WTC11 (cell line): ENCODE measurements at regions not wholly inside any gene's neighbourhood (a gene's known extent, or its start where the extent isn't known, plus 50 kb on each side); places are given as distances from the start of the nearest gene placed in this dataset.

ENCODE experiments used
- ATAC-seq: fragments of 200-7000 bp; cut with Tn5 transposase; 2 replicates; pipeline ENCODE4 v1.10.0; 2021; ENCODE audit warnings: mild to moderate bottlenecking, moderate library complexity
- CTCF ChIA-PET: fragments of 300-600 bp; sonication (Branson Sonifier 250); formaldehyde crosslinking; loops from one replicate; lab custom pipeline; 2021; ENCODE audit warnings: antibody characterized with exemption; lab: Charles Lee
- POLR2A ChIA-PET: fragments of 350-600 bp; sonication (Branson Sonifier 250); formaldehyde crosslinking; loops from one replicate; lab custom pipeline; 2021; ENCODE audit warnings: antibody characterized with exemption; lab: Charles Lee
- DNase-seq: peaks from one replicate; pipeline ENCODE4 v3.0.0; 2021; ENCODE audit warnings: low spot score
- H3K27ac Mint-ChIP-seq: 2 replicates; pipeline ENCODE4 v1.8.0; 2021; ENCODE audit warnings: mixed read lengths
- H3K27me3 Mint-ChIP-seq: 2 replicates; pipeline ENCODE4 v1.8.0; 2021; ENCODE audit warnings: low read depth, mild to moderate bottlenecking, moderate library complexity, mixed read lengths
- H3K36me3 Mint-ChIP-seq: 2 replicates; pipeline ENCODE4 v1.8.0; 2021; ENCODE audit warnings: mixed read lengths
- H3K4me1 Mint-ChIP-seq: 2 replicates; pipeline ENCODE4 v1.8.0; 2022; ENCODE audit warnings: mixed read lengths
- H3K4me3 Mint-ChIP-seq: 2 replicates; pipeline ENCODE4 v1.8.0; 2021; ENCODE audit warnings: mild to moderate bottlenecking, moderate library complexity, mixed read lengths
- H3K9me3 Mint-ChIP-seq: 2 replicates; pipeline ENCODE4 v1.8.0; 2021; ENCODE audit warnings: mixed read lengths
- MXD4 ChIP-seq: fragments of 250-450 bp; sonication (Bioruptor Pico); IDR thresholded peaks from 2 replicates; pipeline ENCODE4 v1.8.0; 2021; ENCODE audit warnings: mild to moderate bottlenecking, moderate library complexity, borderline replicate concordance
- NFATC4 ChIP-seq: fragments of 250-450 bp; sonication (Bioruptor Pico); IDR thresholded peaks from 2 replicates; pipeline ENCODE4 v1.9.0; 2021; ENCODE audit warnings: mild to moderate bottlenecking
- OVOL2 ChIP-seq: fragments of 250-450 bp; sonication (Bioruptor Pico); IDR thresholded peaks from 2 replicates; pipeline ENCODE4 v1.9.0; 2021; ENCODE audit warnings: mild to moderate bottlenecking, borderline replicate concordance
- PRRX2 ChIP-seq: fragments of 250-450 bp; sonication (Bioruptor Pico); IDR thresholded peaks from 2 replicates; pipeline ENCODE4 v1.8.0; 2021; ENCODE audit warnings: mild to moderate bottlenecking
- SMAD3 ChIP-seq: sonication (generic); formaldehyde crosslinking; IDR thresholded peaks from 2 replicates; pipeline ENCODE4 v1.8.0; 2022; ENCODE audit warnings: missing genetic modification reagents, mild to moderate bottlenecking, borderline replicate concordance
- SP1 ChIP-seq: sonication (generic); formaldehyde crosslinking; conservative IDR thresholded peaks from 2 replicates; pipeline ENCODE4 v1.8.1; 2022; ENCODE audit warnings: missing genetic modification reagents
- TCF7 ChIP-seq: sonication (generic); formaldehyde crosslinking; IDR thresholded peaks from 2 replicates; pipeline ENCODE4 v1.8.0; 2022; ENCODE audit warnings: mild to moderate bottlenecking, low read depth, missing genetic modification reagents, moderate library complexity
- TEAD1 ChIP-seq: sonication (generic); formaldehyde crosslinking; IDR thresholded peaks from 2 replicates; pipeline ENCODE4 v1.8.0; 2022; ENCODE audit warnings: mild to moderate bottlenecking, missing genetic modification reagents
- ZNF121 ChIP-seq: sonication (generic); formaldehyde crosslinking; IDR thresholded peaks from 2 replicates; pipeline ENCODE4 v1.8.0; 2023; ENCODE audit warnings: missing genetic modification reagents
- ZNF317 ChIP-seq: sonication (generic); formaldehyde crosslinking; IDR thresholded peaks from 2 replicates; pipeline ENCODE4 v1.8.1; 2023; ENCODE audit warnings: low read depth, mild to moderate bottlenecking, moderate library complexity, missing genetic modification reagents, borderline replicate concordance
- ZNF396 ChIP-seq: fragments of 250-450 bp; sonication (Bioruptor Pico); IDR thresholded peaks from 2 replicates; pipeline ENCODE4 v1.8.0; 2021; ENCODE audit warnings: mild to moderate bottlenecking, moderate library complexity, borderline replicate concordance
- ZNF423 ChIP-seq: fragments of 250-450 bp; sonication (Bioruptor Pico); IDR thresholded peaks from 2 replicates; pipeline ENCODE4 v2.1.2; 2022; ENCODE audit warnings: mild to moderate bottlenecking, moderate library complexity
- TF ChIP-seq, protein P1 (sequence below): sonication (generic); formaldehyde crosslinking; IDR thresholded peaks from 2 replicates; pipeline ENCODE4 v1.8.1; 2023; ENCODE audit warnings: mild to moderate bottlenecking, moderate library complexity, missing genetic modification reagents
- TF ChIP-seq, protein P2 (sequence below): sonication (generic); formaldehyde crosslinking; IDR thresholded peaks from 2 replicates; pipeline ENCODE4 v1.8.0; 2023; ENCODE audit warnings: missing genetic modification reagents, mild to moderate bottlenecking, borderline replicate concordance
- TF ChIP-seq, protein P3 (sequence below): sonication (generic); formaldehyde crosslinking; IDR thresholded peaks from 2 replicates; pipeline ENCODE4 v1.8.0; 2022; ENCODE audit warnings: mild to moderate bottlenecking, missing genetic modification reagents
- TF ChIP-seq, protein P4 (sequence below): fragments of 250-450 bp; sonication (Bioruptor Pico); IDR thresholded peaks from 2 replicates; pipeline ENCODE4 v1.9.0; 2021; ENCODE audit warnings: mild to moderate bottlenecking, borderline replicate concordance
- TF ChIP-seq, protein P5 (sequence below): sonication (generic); formaldehyde crosslinking; IDR thresholded peaks from 2 replicates; pipeline ENCODE4 v1.8.1; 2023; ENCODE audit warnings: mild to moderate bottlenecking, missing genetic modification reagents
- TF ChIP-seq, protein P6 (sequence below): sonication (generic); formaldehyde crosslinking; IDR thresholded peaks from 2 replicates; pipeline ENCODE4 v1.8.1; 2022; ENCODE audit warnings: low read depth, missing genetic modification reagents, borderline replicate concordance
- TF ChIP-seq, protein P7 (sequence below): fragments of 250-450 bp; sonication (Bioruptor Pico); IDR thresholded peaks from 2 replicates; pipeline ENCODE4 v1.8.0; 2021; ENCODE audit warnings: mild to moderate bottlenecking

DNA sequence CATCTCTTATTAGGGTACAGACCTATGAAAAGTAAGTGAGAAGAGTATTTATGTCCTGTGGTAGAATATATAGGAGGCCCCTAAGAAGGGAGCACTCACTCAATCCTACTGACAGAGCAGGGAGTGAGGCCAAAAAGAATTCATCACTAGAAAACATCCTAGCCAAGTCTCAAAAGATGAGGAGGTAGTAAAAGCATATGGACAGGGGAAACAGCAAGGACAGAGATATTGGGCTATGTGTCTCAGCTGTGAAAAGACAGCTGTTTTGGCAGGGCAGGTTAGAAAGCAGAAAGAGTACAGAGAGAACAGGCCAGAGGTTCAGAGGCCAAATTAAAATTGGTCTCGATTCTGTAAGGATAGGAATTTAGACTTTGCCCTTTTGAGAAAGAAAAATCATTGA, 548.3 kb upstream of the ANKRD30A start (continued):
- TF ChIP-seq, protein P1, sequence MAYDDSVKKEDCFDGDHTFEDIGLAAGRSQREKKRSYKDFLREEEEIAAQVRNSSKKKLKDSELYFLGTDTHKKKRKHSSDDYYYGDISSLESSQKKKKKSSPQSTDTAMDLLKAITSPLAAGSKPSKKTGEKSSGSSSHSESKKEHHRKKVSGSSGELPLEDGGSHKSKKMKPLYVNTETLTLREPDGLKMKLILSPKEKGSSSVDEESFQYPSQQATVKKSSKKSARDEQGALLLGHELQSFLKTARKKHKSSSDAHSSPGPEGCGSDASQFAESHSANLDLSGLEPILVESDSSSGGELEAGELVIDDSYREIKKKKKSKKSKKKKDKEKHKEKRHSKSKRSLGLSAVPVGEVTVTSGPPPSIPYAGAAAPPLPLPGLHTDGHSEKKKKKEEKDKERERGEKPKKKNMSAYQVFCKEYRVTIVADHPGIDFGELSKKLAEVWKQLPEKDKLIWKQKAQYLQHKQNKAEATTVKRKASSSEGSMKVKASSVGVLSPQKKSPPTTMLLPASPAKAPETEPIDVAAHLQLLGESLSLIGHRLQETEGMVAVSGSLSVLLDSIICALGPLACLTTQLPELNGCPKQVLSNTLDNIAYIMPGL (CRISPR knock-in tag) = no peak

DNA sequence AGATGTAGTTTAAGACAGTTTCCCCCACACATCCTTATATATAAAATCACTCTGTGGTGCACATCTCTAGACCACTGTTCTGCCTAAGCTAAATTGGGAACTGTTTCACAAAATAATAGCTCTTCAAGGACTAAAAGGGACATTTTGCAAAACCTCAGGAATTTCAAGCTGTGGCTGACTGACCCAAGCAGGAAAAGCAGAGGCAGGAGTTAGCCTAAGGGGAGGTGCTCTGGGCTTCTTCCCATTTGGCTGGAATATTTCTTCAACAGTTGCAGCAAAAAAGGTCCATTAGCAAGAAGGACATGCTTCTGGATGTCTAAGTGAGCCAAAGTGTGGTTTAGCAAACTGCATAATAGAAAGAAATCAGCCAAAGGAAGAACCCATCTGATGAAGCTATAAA, 551.2 kb upstream of the ANKRD30A start:
- TF ChIP-seq OVOL2 (CRISPR knock-in tag) (no peak), SMAD3 (CRISPR knock-in tag) (no peak), ZNF121 (no peak), ZNF423 (CRISPR knock-in tag) (no peak), TCF7 (CRISPR knock-in tag) (no peak)
- Mint-ChIP-seq H3K36me3 (no peaks in the 10 kb centered on the region), H3K27me3 (no peaks in the 10 kb centered on the region), H3K9me3 (peaks cover 17% of the 10 kb centered on the region), H3K4me3 (no peak overlapping the region), H3K4me1 (peaks cover 20% of the 10 kb centered on the region), H3K27ac (no peak overlapping the region)
- DNase-seq (no peak), ATAC-seq (no peak)
- CTCF ChIA-PET = no interaction called here
- POLR2A ChIA-PET = no interaction called here

DNA sequence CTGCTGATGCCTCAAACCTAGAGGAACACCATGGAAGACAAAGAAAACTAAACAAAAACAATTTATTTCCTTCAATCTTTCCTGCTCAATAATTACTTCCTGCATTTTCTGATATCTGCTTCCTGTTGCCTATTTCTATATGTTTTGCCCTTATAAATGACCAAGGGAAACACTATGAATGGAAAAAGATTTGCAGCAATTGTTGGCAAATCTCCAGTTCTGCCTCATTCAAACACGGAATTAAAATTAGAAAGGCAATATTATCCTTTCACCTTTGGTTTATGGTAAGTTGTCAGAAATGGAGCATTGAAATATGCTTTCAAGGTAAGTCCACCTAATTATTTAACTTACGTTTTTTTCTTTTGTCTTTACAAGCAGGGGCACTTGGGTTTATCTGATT, 552.2 kb upstream of the ANKRD30A start:
- H3K27me3 Mint-ChIP-seq = no peaks in the 10 kb centered on the region
- no peaks in the 10 kb centered on the region for H3K36me3 Mint-ChIP-seq
- ChIA-PET CTCF (no interaction called here), POLR2A (no interaction called here)
- H3K27ac Mint-ChIP-seq = no peak overlapping the region
- H3K4me3 Mint-ChIP-seq = no peak overlapping the region
- DNase-seq (no peak), ATAC-seq (no peak)
- peaks cover 16% of the 10 kb centered on the region for H3K9me3 Mint-ChIP-seq
- peaks cover 20% of the 10 kb centered on the region for H3K4me1 Mint-ChIP-seq
- TF ChIP-seq, protein P2, sequence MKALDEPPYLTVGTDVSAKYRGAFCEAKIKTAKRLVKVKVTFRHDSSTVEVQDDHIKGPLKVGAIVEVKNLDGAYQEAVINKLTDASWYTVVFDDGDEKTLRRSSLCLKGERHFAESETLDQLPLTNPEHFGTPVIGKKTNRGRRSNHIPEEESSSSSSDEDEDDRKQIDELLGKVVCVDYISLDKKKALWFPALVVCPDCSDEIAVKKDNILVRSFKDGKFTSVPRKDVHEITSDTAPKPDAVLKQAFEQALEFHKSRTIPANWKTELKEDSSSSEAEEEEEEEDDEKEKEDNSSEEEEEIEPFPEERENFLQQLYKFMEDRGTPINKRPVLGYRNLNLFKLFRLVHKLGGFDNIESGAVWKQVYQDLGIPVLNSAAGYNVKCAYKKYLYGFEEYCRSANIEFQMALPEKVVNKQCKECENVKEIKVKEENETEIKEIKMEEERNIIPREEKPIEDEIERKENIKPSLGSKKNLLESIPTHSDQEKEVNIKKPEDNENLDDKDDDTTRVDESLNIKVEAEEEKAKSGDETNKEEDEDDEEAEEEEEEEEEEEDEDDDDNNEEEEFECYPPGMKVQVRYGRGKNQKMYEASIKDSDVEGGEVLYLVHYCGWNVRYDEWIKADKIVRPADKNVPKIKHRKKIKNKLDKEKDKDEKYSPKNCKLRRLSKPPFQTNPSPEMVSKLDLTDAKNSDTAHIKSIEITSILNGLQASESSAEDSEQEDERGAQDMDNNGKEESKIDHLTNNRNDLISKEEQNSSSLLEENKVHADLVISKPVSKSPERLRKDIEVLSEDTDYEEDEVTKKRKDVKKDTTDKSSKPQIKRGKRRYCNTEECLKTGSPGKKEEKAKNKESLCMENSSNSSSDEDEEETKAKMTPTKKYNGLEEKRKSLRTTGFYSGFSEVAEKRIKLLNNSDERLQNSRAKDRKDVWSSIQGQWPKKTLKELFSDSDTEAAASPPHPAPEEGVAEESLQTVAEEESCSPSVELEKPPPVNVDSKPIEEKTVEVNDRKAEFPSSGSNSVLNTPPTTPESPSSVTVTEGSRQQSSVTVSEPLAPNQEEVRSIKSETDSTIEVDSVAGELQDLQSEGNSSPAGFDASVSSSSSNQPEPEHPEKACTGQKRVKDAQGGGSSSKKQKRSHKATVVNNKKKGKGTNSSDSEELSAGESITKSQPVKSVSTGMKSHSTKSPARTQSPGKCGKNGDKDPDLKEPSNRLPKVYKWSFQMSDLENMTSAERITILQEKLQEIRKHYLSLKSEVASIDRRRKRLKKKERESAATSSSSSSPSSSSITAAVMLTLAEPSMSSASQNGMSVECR (CRISPR knock-in tag) = no peak
- TF ChIP-seq, protein P3, sequence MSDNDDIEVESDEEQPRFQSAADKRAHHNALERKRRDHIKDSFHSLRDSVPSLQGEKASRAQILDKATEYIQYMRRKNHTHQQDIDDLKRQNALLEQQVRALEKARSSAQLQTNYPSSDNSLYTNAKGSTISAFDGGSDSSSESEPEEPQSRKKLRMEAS = no peak
- TF ChIP-seq ZNF317 (CRISPR knock-in tag) (no peak), SP1 (no peak), NFATC4 (no peak), TCF7 (CRISPR knock-in tag) (no peak), MXD4 (CRISPR knock-in tag) (no peak), PRRX2 (no peak), TEAD1 (no peak), ZNF396 (no peak)
- TF ChIP-seq, protein P4, sequence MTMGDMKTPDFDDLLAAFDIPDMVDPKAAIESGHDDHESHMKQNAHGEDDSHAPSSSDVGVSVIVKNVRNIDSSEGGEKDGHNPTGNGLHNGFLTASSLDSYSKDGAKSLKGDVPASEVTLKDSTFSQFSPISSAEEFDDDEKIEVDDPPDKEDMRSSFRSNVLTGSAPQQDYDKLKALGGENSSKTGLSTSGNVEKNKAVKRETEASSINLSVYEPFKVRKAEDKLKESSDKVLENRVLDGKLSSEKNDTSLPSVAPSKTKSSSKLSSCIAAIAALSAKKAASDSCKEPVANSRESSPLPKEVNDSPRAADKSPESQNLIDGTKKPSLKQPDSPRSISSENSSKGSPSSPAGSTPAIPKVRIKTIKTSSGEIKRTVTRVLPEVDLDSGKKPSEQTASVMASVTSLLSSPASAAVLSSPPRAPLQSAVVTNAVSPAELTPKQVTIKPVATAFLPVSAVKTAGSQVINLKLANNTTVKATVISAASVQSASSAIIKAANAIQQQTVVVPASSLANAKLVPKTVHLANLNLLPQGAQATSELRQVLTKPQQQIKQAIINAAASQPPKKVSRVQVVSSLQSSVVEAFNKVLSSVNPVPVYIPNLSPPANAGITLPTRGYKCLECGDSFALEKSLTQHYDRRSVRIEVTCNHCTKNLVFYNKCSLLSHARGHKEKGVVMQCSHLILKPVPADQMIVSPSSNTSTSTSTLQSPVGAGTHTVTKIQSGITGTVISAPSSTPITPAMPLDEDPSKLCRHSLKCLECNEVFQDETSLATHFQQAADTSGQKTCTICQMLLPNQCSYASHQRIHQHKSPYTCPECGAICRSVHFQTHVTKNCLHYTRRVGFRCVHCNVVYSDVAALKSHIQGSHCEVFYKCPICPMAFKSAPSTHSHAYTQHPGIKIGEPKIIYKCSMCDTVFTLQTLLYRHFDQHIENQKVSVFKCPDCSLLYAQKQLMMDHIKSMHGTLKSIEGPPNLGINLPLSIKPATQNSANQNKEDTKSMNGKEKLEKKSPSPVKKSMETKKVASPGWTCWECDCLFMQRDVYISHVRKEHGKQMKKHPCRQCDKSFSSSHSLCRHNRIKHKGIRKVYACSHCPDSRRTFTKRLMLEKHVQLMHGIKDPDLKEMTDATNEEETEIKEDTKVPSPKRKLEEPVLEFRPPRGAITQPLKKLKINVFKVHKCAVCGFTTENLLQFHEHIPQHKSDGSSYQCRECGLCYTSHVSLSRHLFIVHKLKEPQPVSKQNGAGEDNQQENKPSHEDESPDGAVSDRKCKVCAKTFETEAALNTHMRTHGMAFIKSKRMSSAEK (CRISPR knock-in tag) = no peak
- TF ChIP-seq, protein P5, sequence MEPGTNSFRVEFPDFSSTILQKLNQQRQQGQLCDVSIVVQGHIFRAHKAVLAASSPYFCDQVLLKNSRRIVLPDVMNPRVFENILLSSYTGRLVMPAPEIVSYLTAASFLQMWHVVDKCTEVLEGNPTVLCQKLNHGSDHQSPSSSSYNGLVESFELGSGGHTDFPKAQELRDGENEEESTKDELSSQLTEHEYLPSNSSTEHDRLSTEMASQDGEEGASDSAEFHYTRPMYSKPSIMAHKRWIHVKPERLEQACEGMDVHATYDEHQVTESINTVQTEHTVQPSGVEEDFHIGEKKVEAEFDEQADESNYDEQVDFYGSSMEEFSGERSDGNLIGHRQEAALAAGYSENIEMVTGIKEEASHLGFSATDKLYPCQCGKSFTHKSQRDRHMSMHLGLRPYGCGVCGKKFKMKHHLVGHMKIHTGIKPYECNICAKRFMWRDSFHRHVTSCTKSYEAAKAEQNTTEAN = no peak
- TF ChIP-seq, protein P6, sequence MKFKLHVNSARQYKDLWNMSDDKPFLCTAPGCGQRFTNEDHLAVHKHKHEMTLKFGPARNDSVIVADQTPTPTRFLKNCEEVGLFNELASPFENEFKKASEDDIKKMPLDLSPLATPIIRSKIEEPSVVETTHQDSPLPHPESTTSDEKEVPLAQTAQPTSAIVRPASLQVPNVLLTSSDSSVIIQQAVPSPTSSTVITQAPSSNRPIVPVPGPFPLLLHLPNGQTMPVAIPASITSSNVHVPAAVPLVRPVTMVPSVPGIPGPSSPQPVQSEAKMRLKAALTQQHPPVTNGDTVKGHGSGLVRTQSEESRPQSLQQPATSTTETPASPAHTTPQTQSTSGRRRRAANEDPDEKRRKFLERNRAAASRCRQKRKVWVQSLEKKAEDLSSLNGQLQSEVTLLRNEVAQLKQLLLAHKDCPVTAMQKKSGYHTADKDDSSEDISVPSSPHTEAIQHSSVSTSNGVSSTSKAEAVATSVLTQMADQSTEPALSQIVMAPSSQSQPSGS (CRISPR knock-in tag) = no peak
- TF ChIP-seq, protein P7, sequence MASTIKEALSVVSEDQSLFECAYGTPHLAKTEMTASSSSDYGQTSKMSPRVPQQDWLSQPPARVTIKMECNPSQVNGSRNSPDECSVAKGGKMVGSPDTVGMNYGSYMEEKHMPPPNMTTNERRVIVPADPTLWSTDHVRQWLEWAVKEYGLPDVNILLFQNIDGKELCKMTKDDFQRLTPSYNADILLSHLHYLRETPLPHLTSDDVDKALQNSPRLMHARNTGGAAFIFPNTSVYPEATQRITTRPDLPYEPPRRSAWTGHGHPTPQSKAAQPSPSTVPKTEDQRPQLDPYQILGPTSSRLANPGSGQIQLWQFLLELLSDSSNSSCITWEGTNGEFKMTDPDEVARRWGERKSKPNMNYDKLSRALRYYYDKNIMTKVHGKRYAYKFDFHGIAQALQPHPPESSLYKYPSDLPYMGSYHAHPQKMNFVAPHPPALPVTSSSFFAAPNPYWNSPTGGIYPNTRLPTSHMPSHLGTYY (CRISPR knock-in tag) = no peak
